ENCODE measurements at regions not wholly inside any gene's neighbourhood (a gene's known extent, or its start where the extent isn't known, plus 50 kb on each side); places are given as distances from the start of the nearest gene placed in this dataset.

- peaks cover 3% of the 10 kb centered on the region for H3K27me3 ChIP-seq (ENCODE audit: control insufficient read depth, insufficient read depth, low read length)
- TF ChIP-seq, protein P1, sequence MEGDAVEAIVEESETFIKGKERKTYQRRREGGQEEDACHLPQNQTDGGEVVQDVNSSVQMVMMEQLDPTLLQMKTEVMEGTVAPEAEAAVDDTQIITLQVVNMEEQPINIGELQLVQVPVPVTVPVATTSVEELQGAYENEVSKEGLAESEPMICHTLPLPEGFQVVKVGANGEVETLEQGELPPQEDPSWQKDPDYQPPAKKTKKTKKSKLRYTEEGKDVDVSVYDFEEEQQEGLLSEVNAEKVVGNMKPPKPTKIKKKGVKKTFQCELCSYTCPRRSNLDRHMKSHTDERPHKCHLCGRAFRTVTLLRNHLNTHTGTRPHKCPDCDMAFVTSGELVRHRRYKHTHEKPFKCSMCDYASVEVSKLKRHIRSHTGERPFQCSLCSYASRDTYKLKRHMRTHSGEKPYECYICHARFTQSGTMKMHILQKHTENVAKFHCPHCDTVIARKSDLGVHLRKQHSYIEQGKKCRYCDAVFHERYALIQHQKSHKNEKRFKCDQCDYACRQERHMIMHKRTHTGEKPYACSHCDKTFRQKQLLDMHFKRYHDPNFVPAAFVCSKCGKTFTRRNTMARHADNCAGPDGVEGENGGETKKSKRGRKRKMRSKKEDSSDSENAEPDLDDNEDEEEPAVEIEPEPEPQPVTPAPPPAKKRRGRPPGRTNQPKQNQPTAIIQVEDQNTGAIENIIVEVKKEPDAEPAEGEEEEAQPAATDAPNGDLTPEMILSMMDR (IDR thresholded peaks at IDR 0.05; ENCODE audit: insufficient read depth, low read length, poor library complexity, severe bottlenecking), result no peak
Observed at GRCh38 chr18:57278933-57279332, 73.4 kb upstream of the ST8SIA3 start.

DNA sequence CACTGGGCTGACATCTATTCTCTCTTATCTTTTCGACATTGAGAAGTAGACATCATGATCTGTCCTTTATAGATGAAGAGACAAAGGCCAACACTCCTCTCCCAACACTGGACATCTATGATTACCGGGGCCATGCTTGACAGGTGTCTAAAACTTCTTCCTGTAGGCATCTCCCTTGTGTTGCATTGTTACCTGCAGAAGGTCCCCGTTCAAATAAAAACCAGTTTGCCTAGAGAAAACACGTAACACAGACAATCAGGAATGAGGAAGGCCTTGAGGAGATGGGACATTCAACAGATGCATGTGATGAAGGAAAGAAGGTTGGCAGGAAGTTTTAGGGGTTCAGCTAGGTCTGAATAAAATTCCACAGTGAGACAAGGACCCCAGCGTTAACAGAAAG is 70.8 kb upstream of the ST8SIA3 start:
- TF ChIP-seq, protein P1 (IDR thresholded peaks at IDR 0.05; ENCODE audit: insufficient read depth, low read length, poor library complexity, severe bottlenecking), result no peak
- no peaks in the 10 kb centered on the region for H3K36me3 ChIP-seq (ENCODE audit: control insufficient read depth, insufficient read depth, low read length)
- peaks cover 3% of the 10 kb centered on the region for H3K27me3 ChIP-seq (ENCODE audit: control insufficient read depth, insufficient read depth, low read length)
- no peak for DNase-seq (ENCODE audit: low read depth)
- H3K4me3 ChIP-seq (ENCODE audit: low read depth, low read length), result no peak overlapping the region

More at GRCh38 chr18:57278933-57279332, 73.4 kb upstream of the ST8SIA3 start:
- H3K4me3 ChIP-seq (ENCODE audit: low read depth, low read length), result no peak overlapping the region
- no peaks in the 10 kb centered on the region for H3K36me3 ChIP-seq (ENCODE audit: control insufficient read depth, insufficient read depth, low read length)
- no peak for DNase-seq (ENCODE audit: low read depth)

DNA sequence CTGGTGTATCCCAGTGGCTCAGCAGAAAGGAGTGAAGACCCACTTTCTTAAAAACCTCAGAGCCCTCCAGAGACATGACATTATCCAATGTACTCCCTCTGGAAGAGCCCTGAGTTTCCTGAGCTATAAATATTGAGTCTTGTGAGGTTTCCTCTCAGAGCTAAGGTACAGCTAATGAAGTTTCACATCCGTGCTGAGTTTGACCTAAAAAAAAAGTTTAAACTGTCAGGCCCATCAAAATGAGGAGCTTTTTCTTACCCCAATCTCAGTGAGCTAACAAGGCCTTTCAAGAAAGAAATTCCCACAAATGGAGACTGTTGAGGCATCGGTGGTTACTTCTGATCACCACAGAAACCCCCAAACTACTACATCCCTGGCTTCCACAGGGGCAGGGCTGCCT is 65.4 kb upstream of the ST8SIA3 start:
- Histone ChIP-seq H3K4me3 (ENCODE audit: low read depth, low read length) (no peak overlapping the region), H3K27me3 (ENCODE audit: control insufficient read depth, insufficient read depth, low read length) (no peaks in the 10 kb centered on the region), H3K36me3 (ENCODE audit: control insufficient read depth, insufficient read depth, low read length) (no peaks in the 10 kb centered on the region)
- TF ChIP-seq, protein P1 (IDR thresholded peaks at IDR 0.05; ENCODE audit: insufficient read depth, low read length, poor library complexity, severe bottlenecking), result no peak
- DNase-seq (ENCODE audit: low read depth), result no peak

DNA sequence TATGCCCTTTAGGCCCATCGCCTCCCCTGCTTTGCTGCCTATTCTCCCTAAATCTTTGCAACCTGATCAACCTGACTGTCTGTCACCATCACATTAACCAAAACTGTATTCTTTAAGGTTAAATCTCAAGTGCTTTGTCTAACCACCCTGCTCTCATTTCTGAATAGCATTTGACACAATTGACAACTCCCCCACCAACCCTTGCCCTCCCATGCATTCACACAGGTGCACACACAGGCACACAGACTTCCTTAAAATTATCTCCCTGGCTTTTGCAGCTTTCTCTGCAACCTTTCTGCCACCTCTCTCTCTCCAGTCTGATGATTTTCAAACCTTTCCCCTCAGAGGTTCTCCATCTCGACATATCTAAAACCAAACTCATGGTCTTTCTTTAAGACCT is 64.6 kb upstream of the ST8SIA3 start:
- no peak for DNase-seq (ENCODE audit: low read depth)
- no peak overlapping the region for H3K4me3 ChIP-seq (ENCODE audit: low read depth, low read length)
- TF ChIP-seq, protein P1 (IDR thresholded peaks at IDR 0.05; ENCODE audit: insufficient read depth, low read length, poor library complexity, severe bottlenecking), result no peak
- no peaks in the 10 kb centered on the region for H3K27me3 ChIP-seq (ENCODE audit: control insufficient read depth, insufficient read depth, low read length)
- H3K36me3 ChIP-seq (ENCODE audit: control insufficient read depth, insufficient read depth, low read length), result no peaks in the 10 kb centered on the region

DNA sequence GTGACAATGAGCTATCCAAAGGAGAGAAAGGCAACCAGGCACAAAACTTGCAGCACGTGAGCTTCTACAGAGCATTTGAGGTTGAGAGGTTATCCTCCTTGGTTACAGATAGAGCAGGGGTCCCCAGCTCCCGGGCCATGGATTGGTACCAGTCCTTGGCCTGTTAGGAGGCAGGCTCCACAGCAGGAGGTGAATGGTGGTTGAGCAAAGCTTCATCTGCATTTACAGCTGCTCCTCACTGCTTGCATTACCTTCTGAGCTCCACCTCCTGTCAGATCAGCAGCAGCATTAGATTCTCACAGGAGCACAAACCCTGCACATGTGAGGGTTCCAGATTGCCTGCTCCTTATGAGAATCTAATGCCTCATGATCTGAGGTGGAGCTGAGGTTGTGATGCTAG is 57.8 kb upstream of the ST8SIA3 start:
- no peak for DNase-seq (ENCODE audit: low read depth)
- Histone ChIP-seq H3K36me3 (ENCODE audit: control insufficient read depth, insufficient read depth, low read length) (no peaks in the 10 kb centered on the region), H3K27me3 (ENCODE audit: control insufficient read depth, insufficient read depth, low read length) (peaks cover 2% of the 10 kb centered on the region), H3K4me3 (ENCODE audit: low read depth, low read length) (no peak overlapping the region)
- TF ChIP-seq, protein P1 (IDR thresholded peaks at IDR 0.05; ENCODE audit: insufficient read depth, low read length, poor library complexity, severe bottlenecking), result no peak

GRCh38 chr18:57296336-57296735 is 56.0 kb upstream of the ST8SIA3 start:
- no peaks in the 10 kb centered on the region for H3K36me3 ChIP-seq (ENCODE audit: control insufficient read depth, insufficient read depth, low read length)
- H3K4me3 ChIP-seq (ENCODE audit: low read depth, low read length), result no peak overlapping the region
- no peak for DNase-seq (ENCODE audit: low read depth)
- H3K27me3 ChIP-seq (ENCODE audit: control insufficient read depth, insufficient read depth, low read length), result peaks cover 2% of the 10 kb centered on the region
- TF ChIP-seq, protein P1 (IDR thresholded peaks at IDR 0.05; ENCODE audit: insufficient read depth, low read length, poor library complexity, severe bottlenecking), result no peak

Data from kidney epithelial cell (primary cell).